ENCODE measurements at regions not wholly inside any gene's neighbourhood (a gene's known extent, or its start where the extent isn't known, plus 50 kb on each side); places are given as distances from the start of the nearest gene placed in this dataset.

DNA sequence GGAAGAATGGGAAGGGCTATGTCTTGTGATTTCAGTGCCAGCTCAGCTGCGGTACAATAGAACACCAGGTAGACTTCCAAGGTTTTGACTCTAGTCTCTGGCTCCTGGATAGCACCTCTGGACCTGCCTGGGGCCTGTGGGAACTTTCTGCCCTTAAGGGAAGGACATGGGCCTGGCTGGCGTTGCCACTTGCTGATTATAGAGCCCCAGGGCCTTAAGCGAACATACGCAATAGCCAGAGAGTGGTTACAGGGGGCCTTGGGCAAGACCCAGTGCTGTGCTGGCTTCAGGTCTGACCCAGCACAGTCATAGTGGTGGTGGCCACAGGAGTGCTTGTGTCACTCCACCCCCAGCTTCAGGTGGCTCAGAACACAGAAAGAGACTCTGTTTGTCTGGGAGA is 131.1 kb upstream of the COL21A1 start:
- TF ChIP-seq YY1 (IDR thresholded peaks at IDR 0.05; ENCODE audit: extremely low read depth, insufficient replicate concordance, low read depth, low read length) (no peak), RAD21 (IDR thresholded peaks at IDR 0.05; ENCODE audit: low read depth) (no peak), POLR2AphosphoS5 (IDR thresholded peaks at IDR 0.05; ENCODE audit: low read depth, low read length) (no peak), CTCF (IDR thresholded peaks at IDR 0.05 in 2 of 3, conservative IDR thresholded peaks at IDR 0.05 in 1 of 3; ENCODE audit: borderline replicate concordance in 1 of 3, insufficient read depth in 1 of 3, low read depth in 2 of 3, low read length in 2 of 3) (no peak)

Measured in HCT116 (cell line).